PC-3 (cell line): ENCODE measurements at regions not wholly inside any gene's neighbourhood (a gene's known extent, or its start where the extent isn't known, plus 50 kb on each side); places are given as distances from the start of the nearest gene placed in this dataset.

ENCODE experiments used
- ATAC-seq: fragments of 200-7000 bp; cut with Tn5 transposase; 2 replicates; pipeline ENCODE4 v1.9.1; 2020; ENCODE audit warnings: mild to moderate bottlenecking, moderate library complexity
- BruUV-seq: library from RNA; stranded (reverse); fragments of 400-500 nt; replicated peaks from 2 replicates; lab custom pipeline; 2021; lab: Mats Ljungman, UMichigan
- CTCF ChIA-PET: fragments of 300-600 bp; sonication (Branson Sonifier 250); formaldehyde crosslinking; loops from one replicate; lab custom pipeline; 2022; ENCODE audit warnings: antibody characterized with exemption; lab: Charles Lee
- POLR2A ChIA-PET: fragments of 300-600 bp; sonication (Branson Sonifier 250); formaldehyde crosslinking; loops from one replicate; lab custom pipeline; 2022; ENCODE audit warnings: antibody characterized with exemption; ENCODE audit not compliant: unreplicated experiment; lab: Charles Lee
- DNase-seq: peaks from one replicate; pipeline ENCODE4 v3.0.0-alpha.2; 2015
- H2AFZ ChIP-seq: fragments of 300-600 bp; sonication (generic); 2 replicates; pipeline ENCODE4 v1.6.0; 2016; ENCODE audit warnings: antibody characterized with exemption, low read length
- H3F3A ChIP-seq: fragments of 300-600 bp; sonication (generic); one replicate; pipeline ENCODE4 v1.6.0; 2017; ENCODE audit warnings: antibody characterized with exemption, low read length, control low read depth, mild to moderate bottlenecking; ENCODE audit not compliant: unreplicated experiment
- H3K27ac ChIP-seq: fragments of 300-600 bp; sonication (generic); 2 replicates; pipeline ENCODE4 v1.5.1; 2016; ENCODE audit warnings: mild to moderate bottlenecking, low read length
- H3K27me3 ChIP-seq: fragments of 300-600 bp; sonication (generic); 2 replicates; pipeline ENCODE4 v1.6.1; 2016; ENCODE audit warnings: low read length, mixed read lengths
- H3K36me3 ChIP-seq: fragments of 300-600 bp; sonication (generic); 2 replicates; pipeline ENCODE4 v1.6.1; 2016; ENCODE audit warnings: low read depth, mixed run types, low read length, mixed read lengths
- H3K4me1 ChIP-seq: fragments of 300-600 bp; sonication (generic); 2 replicates; pipeline ENCODE4 v1.5.1; 2016; ENCODE audit warnings: low read length; ENCODE audit not compliant: insufficient read depth
- H3K4me2 ChIP-seq: fragments of 300-600 bp; sonication (generic); 2 replicates; pipeline ENCODE4 v1.6.0; 2016; ENCODE audit warnings: low read length
- H3K4me3 ChIP-seq: fragments of 300-600 bp; sonication (generic); 2 replicates; pipeline ENCODE4 v1.5.1; 2016; ENCODE audit warnings: mild to moderate bottlenecking, low read length, mixed read lengths
- H3K79me2 ChIP-seq: fragments of 300-600 bp; sonication (generic); 2 replicates; pipeline ENCODE4 v1.6.1; 2017; ENCODE audit warnings: low read length, mixed read lengths
- H3K9ac ChIP-seq: fragments of 300-600 bp; sonication (generic); 2 replicates; pipeline ENCODE4 v1.6.0; 2016; ENCODE audit warnings: mild to moderate bottlenecking, low read length
- H3K9me2 ChIP-seq: fragments of 300-600 bp; sonication (generic); replicated peaks from 2 replicates; pipeline ENCODE4 v1.6.1; 2016; ENCODE audit warnings: mixed run types, low read length, mixed read lengths
- H3K9me3 ChIP-seq: fragments of 300-600 bp; sonication (generic); 2 replicates; pipeline ENCODE4 v1.6.1; 2016; ENCODE audit warnings: low read length, mixed read lengths
- H4K20me1 ChIP-seq: fragments of 300-600 bp; sonication (generic); 2 replicates; pipeline ENCODE4 v1.6.1; 2016; ENCODE audit warnings: low read length, mixed read lengths
- CTCF ChIP-seq: fragments of 300-600 bp; sonication (generic); conservative IDR thresholded peaks from 2 replicates; pipeline ENCODE4 v1.5.1; 2017; ENCODE audit warnings: antibody characterized with exemption, low read depth, mild to moderate bottlenecking, low read length
- EZH2 ChIP-seq: fragments of 300-600 bp; sonication (generic); IDR thresholded peaks from one replicate; pipeline ENCODE4 v1.6.1; 2017; ENCODE audit warnings: antibody characterized with exemption, mild to moderate bottlenecking, low read length; ENCODE audit not compliant: unreplicated experiment
- EZH2phosphoT487 ChIP-seq: fragments of 300-600 bp; sonication (generic); IDR thresholded peaks from 2 replicates; pipeline ENCODE4 v1.6.1; 2018; ENCODE audit warnings: mild to moderate bottlenecking, antibody characterized with exemption, low read length, borderline replicate concordance
- intact Hi-C: fragments of 100-400 bp; cut with micrococcal nuclease; formaldehyde crosslinking; loops from 2 replicates; pipeline ENCODE4 v1.9.0; 2023

GRCh38 chr4:130043732-130044160 is 947.8 kb downstream of the C4orf33 start:
- no peak for TF ChIP-seq CTCF
- Histone ChIP-seq H3F3A (no peaks in the 10 kb centered on the region), H3K4me2 (no peak overlapping the region), H3K79me2 (no peaks in the 10 kb centered on the region), H3K9me3 (no peaks in the 10 kb centered on the region), H3K9ac (no peak overlapping the region), H3K9me2 (no peaks in the 10 kb centered on the region), H2AFZ (no peak overlapping the region), H3K4me3 (no peak overlapping the region), H3K27me3 (no peaks in the 10 kb centered on the region), H4K20me1 (no peaks in the 10 kb centered on the region), H3K27ac (no peak overlapping the region), H3K36me3 (no peaks in the 10 kb centered on the region), H3K4me1 (no peaks in the 10 kb centered on the region)
- DNase-seq, result no peak
- ChIA-PET POLR2A (no interaction called here), CTCF (no interaction called here)
- ATAC-seq, result no peak
- no TSS peak for BruUV-seq
- intact Hi-C loops, result no loop called here

GRCh38 chr4:130044788-130045531 is 949.0 kb downstream of the C4orf33 start:
- TF ChIP-seq EZH2phosphoT487 (no peak), EZH2 (no peak), CTCF (no peak)
- Histone ChIP-seq H3K27me3 (no peaks in the 10 kb centered on the region), H2AFZ (no peak overlapping the region), H3K9me3 (no peaks in the 10 kb centered on the region), H4K20me1 (no peaks in the 10 kb centered on the region), H3K79me2 (no peaks in the 10 kb centered on the region), H3F3A (no peaks in the 10 kb centered on the region), H3K4me1 (no peaks in the 10 kb centered on the region), H3K36me3 (no peaks in the 10 kb centered on the region), H3K4me3 (no peak overlapping the region), H3K9me2 (no peaks in the 10 kb centered on the region), H3K27ac (no peak overlapping the region), H3K4me2 (no peak overlapping the region), H3K9ac (no peak overlapping the region)
- CTCF ChIA-PET, result no interaction called here
- intact Hi-C loops, result no loop called here
- DNase-seq (no peak), ATAC-seq (no peak)
- POLR2A ChIA-PET, result no interaction called here
- no TSS peak for BruUV-seq

GRCh38 chr4:130053723-130054122 is 957.8 kb downstream of the C4orf33 start:
- no peak overlapping the region for H2AFZ ChIP-seq
- no peak for ATAC-seq
- ChIA-PET POLR2A (no interaction called here), CTCF (no interaction called here)
- H3K4me2 ChIP-seq, result no peak overlapping the region
- H4K20me1 ChIP-seq, result no peaks in the 10 kb centered on the region
- H3K27me3 ChIP-seq, result no peaks in the 10 kb centered on the region
- H3K79me2 ChIP-seq, result no peaks in the 10 kb centered on the region
- H3K36me3 ChIP-seq, result no peaks in the 10 kb centered on the region
- intact Hi-C loops, result no loop called here
- no peak overlapping the region for H3K9ac ChIP-seq
- H3K9me2 ChIP-seq, result no peaks in the 10 kb centered on the region
- no peak overlapping the region for H3K27ac ChIP-seq
- no peaks in the 10 kb centered on the region for H3F3A ChIP-seq
- no peaks in the 10 kb centered on the region for H3K4me1 ChIP-seq
- DNase-seq, result no peak
- H3K9me3 ChIP-seq, result no peaks in the 10 kb centered on the region
- BruUV-seq, result no TSS peak
- H3K4me3 ChIP-seq, result no peak overlapping the region
- TF ChIP-seq EZH2 (no peak), EZH2phosphoT487 (no peak), CTCF (no peak)
